ENCODE measurements at regions not wholly inside any gene's neighbourhood (a gene's known extent, or its start where the extent isn't known, plus 50 kb on each side); places are given as distances from the start of the nearest gene placed in this dataset.

DNA sequence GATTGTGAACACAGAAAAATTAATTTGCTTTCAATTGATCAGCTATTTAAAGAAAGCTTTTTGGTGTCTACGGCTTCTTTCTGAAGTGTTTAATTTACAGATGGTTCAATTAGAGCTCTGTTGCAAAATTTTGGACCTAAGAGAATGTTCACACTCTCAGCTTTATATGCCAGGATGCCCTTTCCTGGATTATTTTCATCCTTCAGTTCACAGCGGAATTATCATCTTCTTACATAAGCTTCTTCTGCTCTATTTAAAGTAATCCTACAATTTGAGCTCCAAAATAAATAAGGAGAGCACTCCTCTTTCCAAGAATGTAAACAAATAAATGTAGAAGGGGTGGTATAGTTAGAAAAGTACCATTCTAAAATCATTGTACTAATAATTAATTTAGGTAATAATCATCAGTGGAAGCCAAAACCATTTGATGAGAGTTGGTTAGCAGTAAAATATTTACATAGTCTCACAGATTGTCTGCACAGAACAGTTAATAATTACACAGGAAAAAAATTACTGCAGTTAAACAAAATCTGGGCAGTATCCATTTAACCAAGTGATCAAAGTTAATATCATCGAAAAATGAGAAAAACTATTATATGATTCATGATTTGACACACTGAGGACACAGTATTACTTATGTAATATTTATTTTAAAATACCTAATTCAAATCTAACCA, 298.0 kb upstream of the TMEM229A start:
- no peak for TF ChIP-seq GATA2 (IDR thresholded peaks at IDR 0.05; ENCODE audit: low read depth, low read length)
- TF ChIP-seq GATA3 (IDR thresholded peaks at IDR 0.05; ENCODE audit: low read depth, low read length): no peak

DNA sequence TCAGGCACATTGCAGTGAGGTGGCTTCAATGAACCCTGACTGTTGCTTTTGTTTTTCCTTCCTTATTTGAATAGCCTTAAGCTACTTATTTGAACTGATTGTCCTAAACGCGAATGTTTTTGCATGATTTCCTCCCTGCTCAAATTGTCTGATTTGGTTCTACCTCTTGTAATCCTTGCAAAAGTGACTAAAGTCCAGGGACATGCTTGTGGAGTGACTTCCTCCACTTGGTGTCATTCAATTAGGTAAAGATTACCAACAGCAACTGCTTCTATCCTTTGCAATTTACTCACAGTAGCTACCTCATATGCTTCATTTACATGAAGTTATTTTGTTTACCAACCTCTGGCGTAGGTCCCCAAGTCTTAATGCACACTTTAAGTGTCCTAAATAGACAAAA, 295.9 kb upstream of the TMEM229A start:
- no peak for TF ChIP-seq GATA2 (IDR thresholded peaks at IDR 0.05; ENCODE audit: low read depth, low read length)
- TF ChIP-seq GATA3 (IDR thresholded peaks at IDR 0.05; ENCODE audit: low read depth, low read length): no peak

DNA sequence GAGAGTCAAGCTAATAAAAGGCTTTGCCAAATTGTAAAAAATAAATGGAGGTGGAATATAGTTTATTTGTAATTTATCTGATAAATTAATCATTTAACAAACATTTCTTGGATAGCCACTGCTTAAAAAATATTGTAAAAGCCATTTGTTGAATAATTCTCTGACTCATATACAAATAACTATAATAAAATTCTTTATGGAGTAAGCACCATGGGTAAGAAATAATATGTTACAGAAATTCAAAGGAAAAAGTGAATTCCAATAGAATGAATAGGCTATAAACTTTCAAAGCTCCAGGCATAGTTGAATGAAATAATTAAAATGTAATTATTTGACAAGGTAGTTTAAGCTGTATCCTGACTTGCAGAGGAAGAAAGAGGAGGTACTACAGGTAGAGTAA, 291.4 kb upstream of the TMEM229A start:
- no peak for TF ChIP-seq GATA3 (IDR thresholded peaks at IDR 0.05; ENCODE audit: low read depth, low read length)
- no peak for TF ChIP-seq GATA2 (IDR thresholded peaks at IDR 0.05; ENCODE audit: low read depth, low read length)

DNA sequence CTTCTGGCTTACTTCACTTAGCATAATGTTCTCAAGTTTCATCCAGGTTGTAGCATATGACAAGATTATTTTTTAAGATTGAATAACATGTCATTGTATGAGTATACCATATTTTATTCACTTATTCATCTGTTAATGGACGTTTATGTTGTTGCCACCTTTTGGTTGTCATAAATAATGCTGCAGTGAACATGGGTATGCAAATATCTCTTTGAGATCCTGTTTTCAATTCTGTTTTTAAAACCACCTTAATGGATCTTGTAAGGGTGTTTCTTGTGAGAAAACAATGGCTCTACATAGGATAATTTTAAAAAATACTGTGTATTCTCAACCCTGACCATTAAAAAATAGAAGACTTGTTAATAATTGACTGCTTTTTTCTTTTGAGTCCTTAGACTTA, 290.7 kb upstream of the TMEM229A start:
- TF ChIP-seq GATA2 (IDR thresholded peaks at IDR 0.05; ENCODE audit: low read depth, low read length) (no peak), GATA3 (IDR thresholded peaks at IDR 0.05; ENCODE audit: low read depth, low read length) (no peak)

DNA sequence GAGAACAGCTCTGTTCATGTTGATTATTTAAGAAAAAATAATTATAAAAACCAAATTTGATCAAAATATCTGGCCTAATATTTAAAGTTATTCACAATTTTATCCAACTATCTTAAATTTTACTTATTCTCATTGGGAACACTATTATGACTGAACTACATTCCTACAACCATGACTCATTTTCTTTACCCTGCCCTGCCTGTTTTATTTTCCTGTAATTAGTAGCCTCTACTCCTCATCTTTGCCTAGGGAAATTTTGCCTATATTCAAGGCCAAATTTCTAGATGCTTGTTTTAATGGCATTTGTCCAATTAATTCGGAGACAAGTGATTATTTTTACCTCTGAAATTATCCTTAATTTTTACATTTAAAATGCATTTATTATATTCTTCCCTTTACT, 289.7 kb upstream of the TMEM229A start:
- TF ChIP-seq GATA3 (IDR thresholded peaks at IDR 0.05; ENCODE audit: low read depth, low read length) (no peak), GATA2 (IDR thresholded peaks at IDR 0.05; ENCODE audit: low read depth, low read length) (no peak)

DNA sequence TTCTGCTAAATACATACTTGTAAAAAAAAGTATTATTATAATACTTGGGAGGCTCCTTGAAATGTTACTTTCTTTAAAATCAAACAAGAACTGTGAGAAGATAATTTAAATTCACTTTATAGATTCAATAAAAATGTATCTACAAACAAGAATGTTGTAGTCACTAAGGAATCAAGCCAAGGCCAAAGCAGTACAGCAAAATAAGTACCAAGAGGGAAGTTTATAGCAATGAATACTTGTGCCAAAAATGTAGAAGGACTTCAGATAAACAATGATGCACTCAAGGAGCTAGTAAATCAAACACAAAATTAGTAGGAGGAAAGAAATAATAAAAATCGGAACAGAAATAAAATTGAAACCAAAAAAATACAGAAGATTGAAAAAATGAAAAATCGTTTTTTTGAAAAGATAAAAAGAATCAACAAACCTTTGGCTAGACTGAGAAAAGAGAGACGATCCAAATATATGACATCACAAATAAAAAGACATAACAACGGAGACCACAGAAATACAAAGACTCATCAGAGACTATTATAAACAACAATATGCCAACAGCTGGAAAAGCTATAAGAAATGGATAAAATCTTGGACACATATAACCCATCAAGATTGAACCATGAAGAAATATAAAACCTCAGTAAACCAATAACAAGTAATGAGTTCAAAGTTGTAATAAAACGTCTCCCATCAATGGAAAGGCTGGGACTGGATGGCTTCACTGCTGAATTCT, 286.0 kb upstream of the TMEM229A start:
- TF ChIP-seq GATA2 (IDR thresholded peaks at IDR 0.05; ENCODE audit: low read depth, low read length) (no peak), GATA3 (IDR thresholded peaks at IDR 0.05; ENCODE audit: low read depth, low read length) (no peak)

DNA sequence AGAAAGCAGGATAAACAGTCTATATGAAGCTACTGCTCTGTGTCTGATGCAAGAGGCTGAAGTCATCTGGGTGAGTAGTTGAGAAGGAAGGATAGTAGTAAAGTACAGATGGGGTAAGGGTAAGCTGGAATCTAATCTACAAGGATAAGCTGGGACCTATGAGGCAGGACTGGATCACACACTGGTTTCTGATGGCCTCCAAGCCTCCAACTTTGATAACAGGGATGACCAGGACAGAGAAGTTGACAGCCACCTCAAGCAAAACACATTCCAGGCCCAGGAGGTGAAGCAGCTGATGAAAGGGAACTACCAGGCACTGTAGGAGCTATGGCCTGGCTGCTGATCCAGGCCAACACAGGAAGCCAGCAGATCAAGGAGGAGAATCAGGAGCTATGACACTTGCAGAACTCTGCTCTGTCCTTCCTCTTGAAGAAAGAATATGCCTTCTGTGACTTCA, 278.1 kb upstream of the TMEM229A start:
- TF ChIP-seq GATA3 (IDR thresholded peaks at IDR 0.05; ENCODE audit: low read depth, low read length): no peak

DNA sequence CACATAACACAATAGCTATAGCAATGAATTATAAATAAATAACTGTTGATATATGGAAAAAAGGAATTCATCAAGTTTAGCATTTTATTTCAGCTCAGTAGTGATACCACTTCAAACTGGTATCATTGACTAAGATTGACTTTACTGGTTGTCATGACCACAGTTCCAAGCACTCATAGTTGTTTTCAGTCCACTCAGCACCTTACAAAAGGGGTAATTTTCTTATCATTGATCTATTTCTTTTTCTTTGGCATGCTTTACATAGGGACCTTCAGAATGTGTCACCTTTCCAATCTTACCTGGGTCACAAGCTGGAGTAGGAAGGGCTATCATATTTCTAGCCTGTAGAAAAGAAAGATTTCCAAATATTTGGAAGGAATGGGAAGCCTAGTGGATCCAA, 275.5 kb upstream of the TMEM229A start:
- TF ChIP-seq GATA3 (IDR thresholded peaks at IDR 0.05; ENCODE audit: low read depth, low read length) (no peak), GATA2 (IDR thresholded peaks at IDR 0.05; ENCODE audit: low read depth, low read length) (no peak)

DNA sequence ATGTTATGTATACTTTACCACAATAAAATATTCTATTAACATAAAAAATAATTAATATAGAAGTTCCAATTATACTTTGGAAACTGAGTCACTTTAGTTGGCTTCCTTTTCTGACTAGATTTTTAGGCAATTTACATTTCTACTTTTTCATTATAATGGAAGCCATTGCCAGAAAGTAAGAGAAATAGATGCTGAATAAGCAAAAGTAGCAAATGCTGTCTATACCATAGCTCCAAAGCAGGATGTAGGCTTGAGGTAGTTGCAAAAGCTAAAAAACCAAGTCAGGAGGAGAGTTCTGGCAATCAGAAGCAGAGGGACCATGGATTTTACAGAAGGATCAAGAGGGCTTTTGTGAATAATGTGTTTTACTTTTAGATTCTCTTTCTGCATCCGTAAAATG, 262.4 kb upstream of the TMEM229A start:
- TF ChIP-seq GATA3 (IDR thresholded peaks at IDR 0.05; ENCODE audit: low read depth, low read length): no peak
- no peak for TF ChIP-seq GATA2 (IDR thresholded peaks at IDR 0.05; ENCODE audit: low read depth, low read length)

DNA sequence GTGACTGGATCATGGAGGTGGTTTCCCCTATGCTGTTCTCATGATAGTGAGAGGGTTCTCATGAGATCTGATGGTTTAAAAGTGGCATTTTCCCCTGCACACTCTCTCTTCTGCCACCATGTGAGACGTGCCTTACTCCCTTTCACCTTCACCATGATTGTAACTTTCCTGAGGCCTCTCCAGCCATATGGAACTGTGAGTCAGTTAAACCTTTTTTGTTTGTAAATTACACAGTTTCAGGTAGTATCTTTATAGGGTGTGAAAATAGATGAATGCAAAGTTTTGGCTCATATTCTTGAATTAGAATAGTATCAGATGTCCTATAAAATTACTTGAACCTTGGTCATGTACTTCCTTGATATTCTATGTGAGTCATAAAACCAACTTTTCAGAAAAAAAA, 252.1 kb upstream of the TMEM229A start:
- no peak for TF ChIP-seq GATA2 (IDR thresholded peaks at IDR 0.05; ENCODE audit: low read depth, low read length)
- TF ChIP-seq GATA3 (IDR thresholded peaks at IDR 0.05; ENCODE audit: low read depth, low read length): no peak

DNA sequence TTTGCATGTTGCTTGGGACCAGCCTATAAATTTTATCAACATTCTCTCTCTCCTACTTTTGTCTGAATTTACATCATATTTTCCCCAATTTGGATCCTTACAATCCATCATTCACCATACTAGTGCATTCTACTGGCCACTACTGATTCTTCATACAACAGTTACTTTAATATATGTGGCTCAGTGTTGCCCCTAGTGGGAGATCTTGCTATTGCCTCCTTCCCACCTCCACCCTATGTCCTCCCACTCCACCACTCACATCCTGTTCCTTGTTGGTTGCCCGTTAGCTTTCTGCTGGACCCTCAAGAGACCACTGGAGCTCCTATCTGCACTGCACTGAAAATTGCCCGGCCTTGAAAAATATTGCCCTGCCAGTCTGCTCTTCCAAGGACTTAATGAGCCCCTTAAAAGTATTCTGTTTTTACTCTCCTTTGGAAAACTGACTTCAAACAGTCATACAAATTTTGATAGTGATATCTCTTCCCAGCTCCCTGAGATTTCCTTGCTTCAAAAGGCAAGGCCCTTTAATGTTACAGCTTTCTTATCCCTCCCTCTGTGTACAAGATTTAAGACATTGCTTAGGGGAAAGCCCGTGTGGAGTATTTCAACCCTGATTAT, 243.2 kb upstream of the TMEM229A start:
- TF ChIP-seq GATA3 (IDR thresholded peaks at IDR 0.05; ENCODE audit: low read depth, low read length) (no peak), GATA2 (IDR thresholded peaks at IDR 0.05; ENCODE audit: low read depth, low read length) (no peak)

DNA sequence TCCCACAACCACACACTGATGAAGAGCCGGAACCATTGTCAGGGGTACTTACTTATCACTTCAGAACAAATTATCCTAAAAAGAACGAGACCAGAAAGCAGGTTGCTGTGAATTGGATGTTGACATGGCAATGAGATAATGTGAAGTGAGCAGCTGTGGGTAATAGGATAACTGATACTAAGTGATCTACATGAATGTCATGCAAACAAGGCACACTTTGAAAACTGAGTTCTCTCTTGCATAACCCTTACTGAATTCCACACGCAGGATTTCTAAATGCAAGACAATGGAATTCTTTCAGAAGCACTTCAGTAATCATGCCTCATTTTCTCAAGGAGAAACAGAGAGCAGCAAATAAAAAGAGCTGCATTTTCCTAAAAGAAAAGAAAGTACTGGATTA, 242.5 kb upstream of the TMEM229A start:
- TF ChIP-seq GATA2 (IDR thresholded peaks at IDR 0.05; ENCODE audit: low read depth, low read length) (no peak), GATA3 (IDR thresholded peaks at IDR 0.05; ENCODE audit: low read depth, low read length) (no peak)

DNA sequence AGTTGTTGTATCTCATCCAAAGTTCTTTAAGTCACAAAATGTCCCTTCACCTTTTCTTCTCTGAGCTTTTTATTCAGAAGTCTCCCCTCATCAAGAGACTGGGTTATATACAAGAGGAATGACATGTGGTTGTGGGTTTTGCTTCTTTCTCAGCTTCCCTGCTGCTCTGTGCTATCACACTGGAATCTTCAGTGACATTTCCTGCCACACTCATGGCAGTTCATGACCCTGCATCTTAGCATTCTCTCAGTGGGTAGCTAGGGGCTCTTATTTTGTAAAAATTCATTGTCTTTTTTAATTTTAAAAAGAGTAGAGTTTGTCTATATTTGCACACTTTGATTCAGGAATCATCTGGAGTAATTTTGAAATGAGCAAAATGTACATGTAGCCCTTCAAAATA, 236.9 kb upstream of the TMEM229A start:
- TF ChIP-seq GATA3 (IDR thresholded peaks at IDR 0.05; ENCODE audit: low read depth, low read length) (peak; percentile 56; the same call in 1 of the 2 replicates), GATA2 (IDR thresholded peaks at IDR 0.05; ENCODE audit: low read depth, low read length) (peak; percentile 76)

DNA sequence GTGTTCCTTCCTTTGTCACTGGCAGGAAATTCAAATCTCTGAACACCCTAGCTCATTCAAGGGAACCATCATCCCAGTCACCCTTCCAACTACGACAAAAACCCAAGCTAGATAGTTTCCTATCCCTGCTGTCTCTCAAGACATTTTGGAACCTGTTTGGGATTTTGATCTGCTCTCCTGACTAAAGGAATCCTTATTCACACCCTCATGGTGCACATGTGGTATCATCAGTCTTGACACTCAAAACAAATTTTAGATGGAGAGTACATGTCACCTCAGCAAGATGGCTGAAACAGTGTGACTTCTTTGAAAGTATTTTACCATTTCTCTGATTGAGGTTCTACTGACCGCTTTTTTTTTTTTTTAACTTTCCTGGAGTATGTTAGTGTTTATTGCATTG, 234.3 kb upstream of the TMEM229A start:
- TF ChIP-seq GATA3 (IDR thresholded peaks at IDR 0.05; ENCODE audit: low read depth, low read length): no peak
- TF ChIP-seq GATA2 (IDR thresholded peaks at IDR 0.05; ENCODE audit: low read depth, low read length): no peak

Data from SH-SY5Y (cell line).